H1 (cell line): ENCODE measurements at regions not wholly inside any gene's neighbourhood (a gene's known extent, or its start where the extent isn't known, plus 50 kb on each side); places are given as distances from the start of the nearest gene placed in this dataset.

ENCODE experiments used
- CTCF ChIA-PET: fragments of 300-600 bp; sonication (Branson Sonifier 250); formaldehyde crosslinking; loops from one replicate; lab custom pipeline; 2021; ENCODE audit not compliant: partially characterized antibody; lab: Charles Lee
- POLR2A ChIA-PET: fragments of 300-600 bp; sonication (Branson Sonifier 250); formaldehyde crosslinking; loops from one replicate; lab custom pipeline; 2021; ENCODE audit warnings: inconsistent platforms; ENCODE audit not compliant: partially characterized antibody; lab: Charles Lee
- DNase-seq, 2 experiments: peaks; one replicate each; pipeline versions ENCODE4 v3.0.0 to v3.0.0-alpha.2; 2010 to 2022; ENCODE audit warnings: low spot score in 2 of 2, low read depth in 1 of 2, mixed read lengths in 1 of 2
- FAIRE-seq: peaks from 2 replicates; lab custom pipeline; 2011; peaks lifted over from hg19 to GRCh38; lab: Jason Lieb, UNC
- H2AFZ ChIP-seq: 2 replicates; pipeline ENCODE4 v1.8.1; 2012; ENCODE audit warnings: low read length, inconsistent platforms
- H2AK5ac ChIP-seq: 2 replicates; pipeline ENCODE4 v1.6.1; 2013; ENCODE audit warnings: low read depth, low read length
- H2BK120ac ChIP-seq: replicated peaks from 2 replicates; pipeline ENCODE3; 2013; ENCODE audit warnings: low read depth, low read length, inconsistent platforms
- H2BK12ac ChIP-seq: 2 replicates; pipeline ENCODE4 v1.6.1; 2013; ENCODE audit warnings: low read depth, low read length
- H2BK15ac ChIP-seq: 2 replicates; pipeline ENCODE4 v1.6.1; 2013; ENCODE audit warnings: low read length
- H2BK20ac ChIP-seq: 2 replicates; pipeline ENCODE4 v1.6.1; 2013; ENCODE audit warnings: low read length
- H2BK5ac ChIP-seq: 2 replicates; pipeline ENCODE4 v1.6.1; 2013; ENCODE audit warnings: low read depth, low read length
- H3K14ac ChIP-seq: 2 replicates; pipeline ENCODE4 v1.6.1; 2013; ENCODE audit warnings: inconsistent platforms; ENCODE audit not compliant: insufficient read length
- H3K18ac ChIP-seq: 2 replicates; pipeline ENCODE4 v1.6.1; 2013; ENCODE audit warnings: low read length; ENCODE audit errors: extremely low read depth
- H3K23ac ChIP-seq: 2 replicates; pipeline ENCODE4 v1.6.1; 2013; ENCODE audit warnings: inconsistent platforms; ENCODE audit not compliant: insufficient read length
- H3K23me2 ChIP-seq: 2 replicates; pipeline ENCODE4 v1.6.1; 2013; ENCODE audit warnings: low read depth, low read length
- H3K27ac ChIP-seq: 2 replicates; pipeline ENCODE4 v1.6.1; 2011; ENCODE audit warnings: low read depth, low read length, inconsistent platforms
- H3K27me3 ChIP-seq, 4 experiments: replicated peaks in 1 of 4; 1 replicate in 1 of 4; 2 replicates in 3 of 4; pipeline versions ENCODE4 v1.6.1 to v1.8.1; 2011 to 2013; ENCODE audit warnings: low read length in 3 of 4, mild to moderate bottlenecking in 3 of 4, inconsistent platforms in 2 of 4, mixed read lengths in 2 of 4, moderate library complexity in 1 of 4; ENCODE audit not compliant: control insufficient read depth in 3 of 4, insufficient read depth in 3 of 4; ENCODE audit errors: extremely low read depth in 1 of 4
- H3K36me3 ChIP-seq, 4 experiments: 2 replicates each; pipeline versions ENCODE4 v1.6.1 to v1.8.1; 2011 to 2013; ENCODE audit warnings: mild to moderate bottlenecking in 4 of 4, low read length in 3 of 4, moderate library complexity in 2 of 4, control low read depth in 1 of 4, inconsistent platforms in 1 of 4; ENCODE audit not compliant: insufficient read depth in 4 of 4, control insufficient read depth in 2 of 4
- H3K4ac ChIP-seq: replicated peaks from 2 replicates; pipeline ENCODE3; 2013; ENCODE audit warnings: low read length, low read depth, mixed read lengths, inconsistent platforms; ENCODE audit not compliant: insufficient read length
- H3K4me1 ChIP-seq, 4 experiments: replicated peaks in 1 of 4; 1 replicate in 1 of 4; 2 replicates in 3 of 4; pipeline versions ENCODE4 v1.6.1 to v1.8.1; 2011 to 2013; ENCODE audit warnings: low read length in 3 of 4, inconsistent platforms in 2 of 4, mixed read lengths in 1 of 4; ENCODE audit not compliant: insufficient read depth in 4 of 4, control insufficient read depth in 3 of 4
- H3K4me2 ChIP-seq, 2 experiments: 2 replicates each; pipeline versions ENCODE4 v1.6.1 to v1.8.1; 2011 to 2013; ENCODE audit warnings: low read depth in 2 of 2, low read length in 2 of 2, control low read depth in 1 of 2, inconsistent platforms in 1 of 2, mild to moderate bottlenecking in 1 of 2; ENCODE audit not compliant: insufficient read depth in 1 of 2
- H3K4me3 ChIP-seq, 4 experiments: fragments of 200-600, 300-600 bp in 1 of 4; sonication (generic), shearing (Covaris generic), sonication (Bioruptor Twin) in 1 of 4; 2 replicates each; pipeline versions ENCODE4 v1.5.1 to v1.8.1; 2011 to 2016; ENCODE audit warnings: low read length in 4 of 4, low read depth in 3 of 4, control low read depth in 2 of 4, inconsistent platforms in 2 of 4, mild to moderate bottlenecking in 2 of 4, mixed read lengths in 1 of 4, moderate library complexity in 1 of 4; ENCODE audit not compliant: insufficient read depth in 2 of 4; ENCODE audit errors: extremely low read depth in 1 of 4
- H3K56ac ChIP-seq: replicated peaks from 2 replicates; pipeline ENCODE3; 2013; ENCODE audit warnings: low read depth, mild to moderate bottlenecking, mixed read lengths, low read length, inconsistent platforms; ENCODE audit not compliant: insufficient read length
- H3K79me1 ChIP-seq: 2 replicates; pipeline ENCODE4 v1.6.1; 2013; ENCODE audit warnings: low read depth, low read length, control low read depth
- H3K79me2 ChIP-seq, 2 experiments: 2 replicates each; pipeline versions ENCODE4 v1.6.1 to v1.8.1; 2012 to 2013; ENCODE audit warnings: low read length in 2 of 2, mild to moderate bottlenecking in 2 of 2, inconsistent platforms in 1 of 2; ENCODE audit not compliant: insufficient read depth in 2 of 2, control insufficient read depth in 1 of 2
- H3K9ac ChIP-seq, 4 experiments: replicated peaks in 1 of 4; 1 replicate in 1 of 4; 2 replicates in 3 of 4; pipeline versions ENCODE4 v1.6.1 to v1.8.1; 2011 to 2013; ENCODE audit warnings: low read depth in 3 of 4, low read length in 3 of 4, control low read depth in 2 of 4, mild to moderate bottlenecking in 2 of 4, moderate library complexity in 2 of 4, inconsistent platforms in 1 of 4; ENCODE audit errors: extremely low read depth in 1 of 4
- H3K9me3 ChIP-seq, 2 experiments: 2 replicates each; pipeline versions ENCODE4 v1.6.1 to v1.8.1; 2012 to 2013; ENCODE audit warnings: mild to moderate bottlenecking in 2 of 2, moderate library complexity in 2 of 2, control low read depth in 1 of 2, inconsistent platforms in 1 of 2, low read depth in 1 of 2, low read length in 1 of 2, mixed read lengths in 1 of 2; ENCODE audit not compliant: insufficient read depth in 2 of 2
- H4K20me1 ChIP-seq, 2 experiments: replicated peaks in 1 of 2; 2 replicates each; pipeline versions ENCODE3 to v1.8.1; 2011 to 2013; ENCODE audit warnings: inconsistent platforms in 2 of 2, low read length in 2 of 2, mild to moderate bottlenecking in 1 of 2; ENCODE audit not compliant: insufficient read depth in 2 of 2, control insufficient read depth in 1 of 2
- H4K5ac ChIP-seq: 2 replicates; pipeline ENCODE4 v1.6.1; 2013; ENCODE audit warnings: low read length, low read depth, mixed read lengths, inconsistent platforms; ENCODE audit not compliant: insufficient read length
- H4K8ac ChIP-seq: 2 replicates; pipeline ENCODE4 v1.8.0; 2013; ENCODE audit warnings: mild to moderate bottlenecking, moderate library complexity, low read length, inconsistent platforms; ENCODE audit not compliant: insufficient read depth; ENCODE audit errors: extremely low read depth
- H4K91ac ChIP-seq: replicated peaks from 2 replicates; pipeline ENCODE3; 2013; ENCODE audit warnings: low read length, mixed read lengths, inconsistent platforms; ENCODE audit not compliant: insufficient read length
- BACH1 ChIP-seq: IDR thresholded peaks from 2 replicates; pipeline ENCODE4 v1.6.1; 2012; ENCODE audit warnings: low read length, improper control_type of control experiment
- CBX8 ChIP-seq: fragments of 300-800, 300-1000 bp; sonication (generic); IDR thresholded peaks from 2 replicates; pipeline ENCODE4 v1.7.1; 2016; ENCODE audit warnings: low read depth, low read length, borderline replicate concordance
- CHD2 ChIP-seq: IDR thresholded peaks from 2 replicates; pipeline ENCODE4 v1.6.1; 2012; ENCODE audit warnings: low read length, improper control_type of control experiment
- CREB1 ChIP-seq: IDR thresholded peaks from 2 replicates; pipeline ENCODE4 v1.6.1; 2012; ENCODE audit warnings: inconsistent platforms
- HDAC6 ChIP-seq: IDR thresholded peaks from one replicate; pipeline ENCODE4 v1.7.1; 2012; ENCODE audit warnings: low read depth, mild to moderate bottlenecking, inconsistent platforms, low read length, moderate library complexity
- JUND ChIP-seq: IDR thresholded peaks from 2 replicates; pipeline ENCODE4 v1.6.1; 2011; ENCODE audit warnings: mild to moderate bottlenecking, improper control_type of control experiment, low read length
- MAFK ChIP-seq: IDR thresholded peaks from 2 replicates; pipeline ENCODE4 v1.6.1; 2012; ENCODE audit warnings: low read depth, mild to moderate bottlenecking, improper control_type of control experiment, low read length
- PHF8 ChIP-seq: fragments of 200-600 bp; sonication (generic); conservative IDR thresholded peaks from 2 replicates; pipeline ENCODE4 v1.7.1; 2012; ENCODE audit warnings: low read depth, mild to moderate bottlenecking, inconsistent platforms, low read length, moderate library complexity
- RNF2 ChIP-seq: fragments of 200-900, 300-1000 bp; sonication (generic); IDR thresholded peaks from 2 replicates; pipeline ENCODE4 v1.7.1; 2016; ENCODE audit warnings: borderline replicate concordance, low read depth, mild to moderate bottlenecking, antibody characterized with exemption, low read length; ENCODE audit not compliant: poor library complexity, severe bottlenecking; ENCODE audit errors: missing control alignments
- SRF ChIP-seq: IDR thresholded peaks from 2 replicates; pipeline ENCODE4 v1.6.1; 2011; ENCODE audit warnings: mild to moderate bottlenecking, low read depth, low read length, moderate library complexity
- TAF1 ChIP-seq: IDR thresholded peaks from 2 replicates; pipeline ENCODE4 v1.6.1; 2011; ENCODE audit warnings: mild to moderate bottlenecking, low read depth, low read length
- TEAD4 ChIP-seq: IDR thresholded peaks from 2 replicates; pipeline ENCODE4 v1.6.1; 2012; ENCODE audit warnings: low read depth, low read length, inconsistent platforms, mixed read lengths
- WGBS, 2 experiments: shearing (Covaris generic) in 1 of 2; methylation state at CpG; one replicate each; pipeline versions ENCODE4 v1.1.6 to v1.1.7; 2013 to 2015; ENCODE audit warnings: low lambda C conversion rate in 2 of 2, mixed read lengths in 2 of 2, inconsistent platforms in 1 of 2, low coverage in 1 of 2, missing lambda C conversion rate in 1 of 2; ENCODE audit not compliant: insufficient replicate concordance in 2 of 2, insufficient coverage in 1 of 2, insufficient read length in 1 of 2; ENCODE audit errors: extremely low coverage in 1 of 2, missing lambda C conversion rate in 1 of 2; 5-methylcytosine and 5-hydroxymethylcytosine counted together
- TF ChIP-seq, protein P1 (sequence below): IDR thresholded peaks from 2 replicates; pipeline ENCODE4 v1.6.1; 2011; ENCODE audit warnings: low read length, improper control_type of control experiment

DNA sequence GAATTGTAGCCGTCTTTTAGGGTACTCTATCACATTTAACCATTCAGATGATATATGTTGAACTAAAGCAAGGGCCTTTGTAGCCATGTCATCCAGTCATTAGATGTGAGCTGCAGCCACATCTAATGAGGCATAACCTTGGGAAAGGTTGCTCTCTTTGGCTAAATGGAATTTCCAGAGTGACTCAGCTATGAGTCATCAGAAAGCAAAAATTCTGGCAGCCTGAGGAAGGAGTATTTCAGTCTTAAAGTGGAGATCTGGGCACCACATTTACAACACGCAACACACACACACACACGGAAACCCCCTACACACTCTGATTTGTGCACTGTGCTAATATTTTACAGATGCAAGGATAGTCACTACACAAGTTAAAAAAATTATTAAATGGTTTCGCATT, 176.9 kb upstream of the ZWINT start:
- H4K91ac ChIP-seq = no peak overlapping the region
- no peak overlapping the region for H3K4me3 ChIP-seq
- WGBS, 2 experiments = 86% methylated on average over 4 of the region's 4 CpGs; no CpG with 5 or more reads in 1 of the 2 experiments
- no peak overlapping the region for H3K4ac ChIP-seq
- no peak overlapping the region for H2BK120ac ChIP-seq
- no peak overlapping the region for H3K23ac ChIP-seq
- no peak for DNase-seq
- no peak for FAIRE-seq
- H3K4me2 ChIP-seq = no peak overlapping the region
- no peak overlapping the region for H4K8ac ChIP-seq
- ChIA-PET CTCF (no interaction called here), POLR2A (no interaction called here)
- no peaks in the 10 kb centered on the region for H3K4me1 ChIP-seq
- H3K23me2 ChIP-seq = no peaks in the 10 kb centered on the region
- H2AFZ ChIP-seq = peak overlapping the region; percentile 62; the same call in 1 of the 2 replicates
- no peak overlapping the region for H2AK5ac ChIP-seq
- H3K14ac ChIP-seq = no peak overlapping the region
- no peak overlapping the region for H2BK5ac ChIP-seq
- H3K27ac ChIP-seq = no peak overlapping the region
- no peaks in the 10 kb centered on the region for H3K79me2 ChIP-seq
- no peak overlapping the region for H2BK20ac ChIP-seq
- H4K5ac ChIP-seq = no peak overlapping the region
- H2BK12ac ChIP-seq = no peak overlapping the region; the same call in 1 of the 2 replicates
- no peaks in the 10 kb centered on the region for H3K36me3 ChIP-seq
- no peaks in the 10 kb centered on the region for H3K27me3 ChIP-seq
- H3K9ac ChIP-seq = no peak overlapping the region
- no peaks in the 10 kb centered on the region for H3K9me3 ChIP-seq
- H3K18ac ChIP-seq = no peak overlapping the region
- H3K79me1 ChIP-seq = no peaks in the 10 kb centered on the region
- no peak overlapping the region for H3K56ac ChIP-seq
- H4K20me1 ChIP-seq = no peaks in the 10 kb centered on the region
- H2BK15ac ChIP-seq = no peak overlapping the region
- TF ChIP-seq SRF (no peak), MAFK (no peak), CBX8 (no peak), HDAC6 (no peak), RNF2 (no peak), JUND (peak; percentile 74), CREB1 (no peak), CHD2 (no peak), PHF8 (no peak), TAF1 (no peak), TEAD4 (no peak), BACH1 (peak; percentile 91)
- TF ChIP-seq, protein P1, sequence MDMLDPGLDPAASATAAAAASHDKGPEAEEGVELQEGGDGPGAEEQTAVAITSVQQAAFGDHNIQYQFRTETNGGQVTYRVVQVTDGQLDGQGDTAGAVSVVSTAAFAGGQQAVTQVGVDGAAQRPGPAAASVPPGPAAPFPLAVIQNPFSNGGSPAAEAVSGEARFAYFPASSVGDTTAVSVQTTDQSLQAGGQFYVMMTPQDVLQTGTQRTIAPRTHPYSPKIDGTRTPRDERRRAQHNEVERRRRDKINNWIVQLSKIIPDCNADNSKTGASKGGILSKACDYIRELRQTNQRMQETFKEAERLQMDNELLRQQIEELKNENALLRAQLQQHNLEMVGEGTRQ = no peak
